Tibial nerve (tissue), 4 donors: ENCODE measurements at regions not wholly inside any gene's neighbourhood (a gene's known extent, or its start where the extent isn't known, plus 50 kb on each side); places are given as distances from the start of the nearest gene placed in this dataset.

Experiments used
- DNase-seq, 2 donors: peaks; one replicate each; pipeline ENCODE4 v3.0.0-alpha.2; 2019; ENCODE audit warnings: low spot score in 2 of 2
- H3K27ac ChIP-seq, 4 donors: fragments of 200-600 bp; sonication (generic) in 3 of 4; one replicate each; pipeline ENCODE4 v1.5.1; 2017 to 2019; ENCODE audit warnings: mild to moderate bottlenecking in 1 of 4
- H3K27me3 ChIP-seq, 2 donors: fragments of 200-600 bp; sonication (generic) in 1 of 2; one replicate each; pipeline versions ENCODE4 v1.5.1 to v1.6.0; 2017 to 2019
- H3K36me3 ChIP-seq, 3 donors: fragments of 200-600 bp; sonication (generic); one replicate each; pipeline ENCODE4 v1.5.1; 2018 to 2019
- H3K4me1 ChIP-seq, 4 donors: fragments of 200-600 bp; sonication (generic) in 3 of 4; one replicate each; pipeline ENCODE4 v1.5.1; 2017 to 2019
- H3K4me3 ChIP-seq, 4 donors: fragments of 200-600 bp; sonication (generic) in 3 of 4; one replicate each; pipeline ENCODE4 v1.5.1; 2017 to 2019; ENCODE audit warnings: mild to moderate bottlenecking in 1 of 4, moderate library complexity in 1 of 4
- H3K9me3 ChIP-seq, 4 donors: fragments of 200-600 bp; sonication (generic) in 3 of 4; one replicate each; pipeline ENCODE4 v1.5.1; 2017 to 2019
- CTCF ChIP-seq, 5 experiments: fragments of 200-600 bp in 3 of 5; fragments of 450-650 bp in 2 of 5; sonication (generic) in 3 of 5; IDR thresholded peaks; one replicate each; pipeline ENCODE4 v1.5.1; 2016 to 2019; ENCODE audit warnings: antibody characterized with exemption in 5 of 5, mild to moderate bottlenecking in 3 of 5, moderate library complexity in 2 of 5
- EP300 ChIP-seq, 2 donors: sonication (generic); formaldehyde crosslinking; IDR thresholded peaks; one replicate each; pipeline ENCODE4 v1.6.1; 2017; ENCODE audit warnings: antibody characterized with exemption in 2 of 2, mild to moderate bottlenecking in 1 of 2
- POLR2A ChIP-seq, 2 donors: fragments of 450-650 bp; IDR thresholded peaks; one replicate each; pipeline ENCODE4 v1.6.1; 2017; ENCODE audit warnings: antibody characterized with exemption in 2 of 2, mild to moderate bottlenecking in 2 of 2, moderate library complexity in 2 of 2
- WGBS, 2 donors: methylation state at CpG; one replicate each; pipeline ENCODE4 v1.1.5; 2018; 5-methylcytosine and 5-hydroxymethylcytosine counted together

DNA sequence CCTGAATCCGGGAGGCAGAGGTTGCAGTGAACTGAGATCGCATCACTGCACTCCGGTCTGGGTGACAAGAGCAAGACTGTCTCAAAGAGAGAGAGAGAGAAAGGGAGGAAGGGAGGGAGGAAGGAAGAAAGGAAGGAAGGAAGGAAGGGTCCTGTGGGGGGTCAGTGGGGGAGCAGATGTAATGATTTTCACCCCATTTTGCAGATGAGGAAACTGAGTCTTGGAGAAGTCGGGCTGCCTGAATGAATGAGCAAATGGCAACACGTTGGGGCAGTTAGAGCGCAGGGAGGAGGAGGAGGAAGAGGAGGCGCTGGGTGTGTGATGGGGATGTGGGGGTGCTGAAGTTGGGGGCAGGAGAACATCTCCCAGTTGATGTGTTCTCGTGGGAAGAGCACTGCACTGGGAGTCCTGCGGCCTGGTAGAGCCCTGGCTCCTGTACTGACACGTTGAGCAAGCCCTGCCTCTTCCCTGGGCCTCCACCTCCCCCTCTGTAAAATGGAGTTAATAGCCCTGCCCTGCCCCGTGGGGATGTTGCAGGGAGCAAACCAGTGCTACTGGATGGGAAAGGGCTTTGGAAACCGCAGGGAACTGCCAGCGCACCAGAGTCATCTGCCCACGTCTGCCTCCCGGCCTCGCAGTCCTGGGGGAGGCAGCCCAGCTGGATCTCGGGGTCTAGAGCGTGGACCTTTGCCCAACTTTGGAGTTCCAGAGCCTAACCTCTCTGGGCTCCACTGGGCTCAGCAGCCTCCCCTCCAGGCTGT, 103.2 kb upstream of the CASZ1 start:
- Histone ChIP-seq H3K27me3 (no peaks in the 10 kb centered on the region), H3K9me3 (no peaks in the 10 kb centered on the region), H3K27ac (peak overlapping the region in 1 of 4 donors; percentile 86), H3K4me3 (no peak overlapping the region), H3K4me1 (peaks cover 0 to 17% (median 5%) of the 10 kb centered on the region in 4 donors), H3K36me3 (no peaks in the 10 kb centered on the region)
- DNase-seq, result no peak
- WGBS, 2 donors, result 73 to 75% methylated on average over 14 to 18 of the region's 18 CpGs
- TF ChIP-seq CTCF (IDR thresholded peaks at IDR 0.05) (no peak), EP300 (IDR thresholded peaks at IDR 0.05) (no peak), POLR2A (IDR thresholded peaks at IDR 0.05) (no peak)

GRCh38 chr1:10900251-10900651, 103.8 kb upstream of the CASZ1 start:
- no peak for DNase-seq
- Histone ChIP-seq H3K27ac (peak overlapping the region in 2 of 4 donors; percentile 86 to 89), H3K4me3 (no peak overlapping the region), H3K4me1 (peaks cover 0 to 17% (median 5%) of the 10 kb centered on the region in 4 donors), H3K9me3 (no peaks in the 10 kb centered on the region), H3K27me3 (no peaks in the 10 kb centered on the region), H3K36me3 (no peaks in the 10 kb centered on the region)
- TF ChIP-seq CTCF (IDR thresholded peaks at IDR 0.05), result no peak
- no peak for TF ChIP-seq POLR2A (IDR thresholded peaks at IDR 0.05)
- TF ChIP-seq EP300 (IDR thresholded peaks at IDR 0.05), result no peak
- 65 to 69% methylated on average over 9 to 12 of the region's 12 CpGs for WGBS, 2 donors

DNA sequence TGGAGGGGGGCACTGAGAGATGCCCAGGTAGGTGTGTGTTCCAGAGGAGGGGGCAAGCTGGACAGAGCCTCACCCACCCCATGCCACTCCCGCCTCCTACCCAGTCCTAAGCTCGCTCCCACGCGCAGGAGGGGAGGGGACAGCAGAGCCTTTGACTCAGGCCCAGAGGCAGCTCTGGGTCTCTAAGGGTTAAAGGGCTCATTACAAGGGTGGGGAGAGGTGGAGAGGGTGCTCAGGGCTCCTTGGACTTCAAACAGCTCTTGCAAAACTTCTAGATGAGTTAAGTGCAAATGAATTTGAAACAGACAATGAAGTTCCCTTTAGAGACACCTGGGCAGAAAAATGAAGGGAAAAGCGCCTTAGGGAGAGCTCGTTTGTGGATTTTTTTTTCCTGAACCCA, 104.2 kb upstream of the CASZ1 start:
- Histone ChIP-seq H3K4me3 (peak overlapping the region in 2 of 4 donors; percentile 9 to 24), H3K27me3 (no peaks in the 10 kb centered on the region), H3K9me3 (no peaks in the 10 kb centered on the region), H3K36me3 (no peaks in the 10 kb centered on the region), H3K27ac (peak overlapping the region; percentile 56 to 89 (median 74)), H3K4me1 (peaks cover 0 to 17% (median 5%) of the 10 kb centered on the region in 4 donors)
- 40 to 46% methylated on average over 6 of the region's 6 CpGs for WGBS, 2 donors
- TF ChIP-seq EP300 (IDR thresholded peaks at IDR 0.05), result no peak
- TF ChIP-seq CTCF (IDR thresholded peaks at IDR 0.05), result no peak
- no peak for TF ChIP-seq POLR2A (IDR thresholded peaks at IDR 0.05)
- DNase-seq, result no peak

DNA sequence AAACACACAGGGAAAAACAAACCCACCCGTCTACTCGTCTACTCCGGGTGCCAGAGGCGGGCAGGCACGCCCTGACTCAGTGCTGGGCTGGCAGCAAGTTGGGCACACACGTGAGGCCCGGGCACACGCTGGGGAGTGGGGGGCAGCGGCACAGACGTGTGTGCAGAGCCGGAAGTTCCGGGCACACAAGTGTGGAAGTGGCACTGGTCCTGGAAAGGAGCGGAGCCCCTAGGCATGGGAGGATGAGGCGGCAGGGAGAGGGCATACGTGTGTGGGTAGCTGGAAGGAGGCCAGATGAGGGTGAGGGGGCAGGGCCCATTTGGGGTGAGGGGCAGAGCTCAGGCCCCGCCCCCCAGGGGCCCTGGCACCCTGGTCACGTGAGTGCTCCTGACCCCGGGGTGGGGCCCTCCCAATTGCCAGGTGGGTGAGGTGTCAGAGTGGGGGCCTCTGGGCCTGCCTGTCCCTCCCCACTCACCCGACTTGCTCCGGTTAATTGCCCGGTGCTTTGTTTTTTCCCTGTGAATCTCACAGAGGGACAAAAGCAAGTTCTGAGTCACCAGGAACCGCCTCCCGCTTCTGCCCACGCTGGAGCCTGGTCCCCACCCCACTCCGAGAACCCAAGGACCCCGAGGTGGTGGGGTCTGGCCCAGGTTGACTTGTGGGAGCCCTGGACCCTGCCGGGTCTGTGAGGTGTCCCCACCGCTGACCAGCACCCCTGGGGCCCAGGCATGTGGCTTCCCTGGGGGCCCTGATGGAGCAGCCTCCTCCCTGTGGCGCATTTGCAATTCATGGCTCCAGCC, 104.8 kb upstream of the CASZ1 start:
- TF ChIP-seq CTCF (IDR thresholded peaks at IDR 0.05) (no peak), EP300 (IDR thresholded peaks at IDR 0.05) (peak in 1 of 2 donors; percentile 6)
- H3K36me3 ChIP-seq, result no peaks in the 10 kb centered on the region
- no peaks in the 10 kb centered on the region for H3K9me3 ChIP-seq
- no peaks in the 10 kb centered on the region for H3K27me3 ChIP-seq
- H3K27ac ChIP-seq, result peak overlapping the region; percentile 56 to 89 (median 74)
- H3K4me3 ChIP-seq, result peak overlapping the region in 2 of 4 donors; percentile 9 to 24
- DNase-seq, result no peak
- peaks cover 0 to 17% (median 5%) of the 10 kb centered on the region in 4 donors for H3K4me1 ChIP-seq
- WGBS, 2 donors, result 43 to 48% methylated on average over 26 to 28 of the region's 29 CpGs
